GM12892 (cell line): ENCODE measurements at regions not wholly inside any gene's neighbourhood (a gene's known extent, or its start where the extent isn't known, plus 50 kb on each side); places are given as distances from the start of the nearest gene placed in this dataset.
A peak's percentile ranks its signal among the peaks of the same experiment; 100 is the strongest.

Experiments used
- DNase-seq: peaks from one replicate; pipeline ENCODE4 v3.0.0; 2011; ENCODE audit not compliant: insufficient read length
- FAIRE-seq: peaks from 2 replicates; lab custom pipeline; 2011; peaks lifted over from hg19 to GRCh38; lab: Jason Lieb, UNC
- POLR2A ChIP-seq: IDR thresholded peaks from 2 replicates; pipeline ENCODE4 v1.6.1; 2011; ENCODE audit warnings: low read depth, low read length, control low read depth
- POLR2AphosphoS5 ChIP-seq: IDR thresholded peaks from 2 replicates; pipeline ENCODE4 v1.6.1; 2011; ENCODE audit warnings: low read depth, low read length, control low read depth
- TAF1 ChIP-seq: IDR thresholded peaks from 2 replicates; pipeline ENCODE4 v1.6.1; 2011; ENCODE audit warnings: low read depth, mild to moderate bottlenecking, control low read depth, low read length, borderline replicate concordance

- FAIRE-seq (peak; percentile 89), DNase-seq (no peak)
Measured at GRCh38 chr10:91104193-91105041, 116.0 kb upstream of the PCGF5 start.

GRCh38 chr10:91105269-91105668 is 115.2 kb upstream of the PCGF5 start:
- FAIRE-seq (peak; percentile 70), DNase-seq (no peak)
- no peak for TF ChIP-seq POLR2AphosphoS5
- TF ChIP-seq TAF1: no peak
- no peak for TF ChIP-seq POLR2A

More at GRCh38 chr10:91104193-91105041, 116.0 kb upstream of the PCGF5 start:
- TF ChIP-seq POLR2AphosphoS5 (no peak), TAF1 (no peak), POLR2A (no peak)

- FAIRE-seq (no peak), DNase-seq (no peak)
- TF ChIP-seq POLR2AphosphoS5 (no peak), POLR2A (no peak), TAF1 (no peak)
Measured at GRCh38 chr10:91108820-91109219, 111.6 kb upstream of the PCGF5 start.

- no peak for TF ChIP-seq POLR2A
- TF ChIP-seq POLR2AphosphoS5: no peak
- TF ChIP-seq TAF1: no peak
- no peak for FAIRE-seq
- no peak for DNase-seq
Measured at GRCh38 chr10:91111060-91111459, 109.4 kb upstream of the PCGF5 start.

- TF ChIP-seq TAF1 (no peak), POLR2A (no peak), POLR2AphosphoS5 (no peak)
- no peak for DNase-seq
- no peak for FAIRE-seq
Measured at GRCh38 chr10:91115618-91116390, 104.7 kb upstream of the PCGF5 start.

GRCh38 chr10:91117505-91117904 is 103.0 kb upstream of the PCGF5 start:
- DNase-seq: no peak
- TF ChIP-seq POLR2A (no peak), TAF1 (no peak), POLR2AphosphoS5 (no peak)
- FAIRE-seq: no peak

GRCh38 chr10:91120348-91120747 is 100.1 kb upstream of the PCGF5 start:
- DNase-seq (no peak), FAIRE-seq (no peak)
- TF ChIP-seq TAF1: no peak
- no peak for TF ChIP-seq POLR2AphosphoS5
- no peak for TF ChIP-seq POLR2A

- no peak for FAIRE-seq
Measured at GRCh38 chr10:91123261-91123660, 97.2 kb upstream of the PCGF5 start.

GRCh38 chr10:91124016-91124415 is 96.4 kb upstream of the PCGF5 start:
- FAIRE-seq (no peak), DNase-seq (no peak)
- TF ChIP-seq POLR2AphosphoS5 (no peak), TAF1 (no peak), POLR2A (no peak)

More at GRCh38 chr10:91123261-91123660, 97.2 kb upstream of the PCGF5 start:
- DNase-seq: no peak
- TF ChIP-seq POLR2AphosphoS5 (no peak), POLR2A (no peak), TAF1 (no peak)

GRCh38 chr10:91126471-91126870 is 94.0 kb upstream of the PCGF5 start:
- FAIRE-seq (no peak), DNase-seq (no peak)
- TF ChIP-seq TAF1: no peak
- no peak for TF ChIP-seq POLR2AphosphoS5
- no peak for TF ChIP-seq POLR2A

GRCh38 chr10:91127341-91128082 is 93.0 kb upstream of the PCGF5 start:
- no peak for TF ChIP-seq POLR2AphosphoS5
- DNase-seq: no peak
- FAIRE-seq: no peak

GRCh38 chr10:91135113-91135512 is 85.3 kb upstream of the PCGF5 start:
- TF ChIP-seq TAF1 (no peak), POLR2A (no peak), POLR2AphosphoS5 (no peak)
- FAIRE-seq (no peak), DNase-seq (no peak)

GRCh38 chr10:91137011-91137643 is 83.3 kb upstream of the PCGF5 start:
- no peak for DNase-seq
- no peak for TF ChIP-seq TAF1
- TF ChIP-seq POLR2AphosphoS5: no peak
- no peak for TF ChIP-seq POLR2A
- FAIRE-seq: no peak
